Middle frontal gyrus (tissue), 1 donor: ENCODE measurements at regions not wholly inside any gene's neighbourhood (a gene's known extent, or its start where the extent isn't known, plus 50 kb on each side); places are given as distances from the start of the nearest gene placed in this dataset.
"Not testable (repeated sequence)": the region's sequence is repeated elsewhere in the genome, so short reads cannot be mapped to it uniquely, and the experiment has no call there.

Experiments used
- DNase-seq: peaks from one replicate; pipeline ENCODE4 v3.0.0-alpha.2; 2015; ENCODE audit warnings: low spot score; ENCODE audit errors: extremely low spot score

DNA sequence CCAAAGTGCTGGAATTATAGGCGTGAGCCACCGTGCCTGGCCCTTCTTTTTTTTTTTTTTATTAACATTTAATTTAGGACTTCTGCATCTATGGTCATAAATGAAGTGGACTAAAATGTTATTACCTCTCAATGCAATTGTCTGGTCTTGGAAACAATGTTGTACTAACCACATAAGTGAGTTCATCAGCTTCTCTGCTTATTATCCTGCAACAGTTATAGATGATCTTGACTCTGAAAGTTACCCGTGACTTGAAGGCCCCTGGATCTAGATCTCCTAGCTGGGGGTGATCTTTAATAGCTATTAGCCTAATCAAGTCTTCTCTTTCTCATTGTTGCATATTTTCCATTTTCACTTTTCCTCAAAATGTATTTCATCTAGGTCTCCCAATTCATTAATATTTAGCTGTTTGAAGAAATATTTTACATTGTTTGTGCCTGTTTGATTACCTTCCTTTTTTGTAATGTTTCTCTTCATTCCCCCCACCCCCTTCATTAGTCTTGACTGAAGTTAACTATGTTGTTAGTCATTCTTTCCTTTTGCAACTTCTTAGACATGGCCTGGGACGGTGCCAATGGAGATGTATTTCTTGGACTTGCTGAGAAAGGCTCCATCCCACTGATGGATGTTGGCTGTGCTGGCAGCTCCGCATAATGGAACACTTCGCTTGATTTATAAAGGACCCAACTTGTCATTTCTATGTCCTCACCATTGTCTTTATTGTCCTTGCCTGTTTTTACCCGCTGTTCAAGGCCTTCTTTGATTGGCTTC, 141.6 kb upstream of the RIOK3 start:
- no peak for DNase-seq

DNA sequence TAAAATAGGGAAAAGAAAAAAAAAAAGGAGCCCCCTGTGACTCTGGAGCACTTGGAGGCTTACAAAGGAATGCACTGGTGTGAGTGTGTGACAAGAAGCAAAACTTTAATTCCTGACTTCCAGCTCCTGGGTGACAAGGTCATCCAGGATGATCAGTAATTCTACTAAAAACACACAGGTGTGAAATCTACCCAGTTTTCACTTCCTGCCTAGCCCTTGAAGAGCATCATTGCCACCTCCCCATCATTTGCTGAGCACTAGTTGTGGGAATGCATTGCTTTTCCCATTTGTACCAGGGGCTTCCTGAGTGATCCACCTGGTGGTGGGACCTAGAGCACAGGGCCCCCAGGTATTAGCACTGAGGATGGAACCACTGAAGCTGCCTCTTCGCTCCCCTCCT, 139.7 kb upstream of the RIOK3 start:
- no peak for DNase-seq

GRCh38 chr18:23314672-23315071, 138.4 kb upstream of the RIOK3 start:
- DNase-seq: no peak

DNA sequence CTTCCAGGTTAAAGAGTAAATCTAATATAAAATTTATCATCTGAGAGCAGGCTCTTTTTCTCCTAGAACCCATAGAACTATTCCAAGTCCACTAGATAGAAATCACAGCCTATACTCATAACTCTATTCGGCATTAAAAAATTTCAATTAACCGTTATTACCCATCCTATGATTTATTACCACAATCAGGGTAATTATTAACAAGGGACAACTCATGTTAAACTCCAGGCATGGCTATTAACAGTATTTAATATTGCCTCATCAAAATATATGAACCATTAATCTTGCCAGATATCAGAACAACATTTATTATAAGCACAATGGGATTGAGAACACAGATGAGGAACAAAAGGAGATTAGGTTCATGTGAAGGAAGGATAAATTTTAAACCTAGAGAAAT, 136.8 kb upstream of the RIOK3 start:
- no peak for DNase-seq

GRCh38 chr18:23316988-23317387, 136.1 kb upstream of the RIOK3 start:
- no peak for DNase-seq

DNA sequence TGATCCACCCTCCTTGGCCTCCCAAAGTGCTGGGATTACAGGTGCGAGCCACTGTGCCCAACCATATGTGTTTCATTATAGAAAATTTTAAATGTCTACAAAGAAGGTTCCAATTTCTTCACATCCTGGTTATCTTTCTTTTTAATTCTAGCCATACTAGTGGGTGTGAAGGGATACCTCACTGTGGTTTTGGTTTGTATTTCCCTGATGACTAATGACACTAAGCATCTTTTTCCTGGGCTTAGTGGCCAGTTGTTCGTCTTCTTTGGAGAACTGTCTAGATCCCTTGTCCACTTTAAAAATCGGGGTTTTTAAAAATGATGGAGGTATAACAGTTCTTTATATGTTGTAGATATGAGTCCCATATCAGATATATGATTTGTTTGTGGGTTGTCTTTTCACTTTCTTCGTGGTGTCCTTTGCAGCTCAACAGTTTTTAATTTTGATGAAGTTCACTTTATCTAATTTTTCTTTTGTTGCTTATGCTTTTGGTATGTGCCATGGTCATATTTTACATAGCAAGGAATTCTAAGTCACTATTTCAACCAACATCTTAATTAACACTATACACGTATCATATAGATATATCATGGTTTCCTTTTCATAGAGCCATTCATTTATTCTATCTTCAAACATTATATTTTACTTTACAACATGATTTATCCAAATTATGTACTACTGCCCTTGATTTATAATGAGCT, 135.0 kb upstream of the RIOK3 start:
- DNase-seq: no peak

- no peak for DNase-seq
Observed at GRCh38 chr18:23320709-23321236, 132.3 kb upstream of the RIOK3 start.

DNA sequence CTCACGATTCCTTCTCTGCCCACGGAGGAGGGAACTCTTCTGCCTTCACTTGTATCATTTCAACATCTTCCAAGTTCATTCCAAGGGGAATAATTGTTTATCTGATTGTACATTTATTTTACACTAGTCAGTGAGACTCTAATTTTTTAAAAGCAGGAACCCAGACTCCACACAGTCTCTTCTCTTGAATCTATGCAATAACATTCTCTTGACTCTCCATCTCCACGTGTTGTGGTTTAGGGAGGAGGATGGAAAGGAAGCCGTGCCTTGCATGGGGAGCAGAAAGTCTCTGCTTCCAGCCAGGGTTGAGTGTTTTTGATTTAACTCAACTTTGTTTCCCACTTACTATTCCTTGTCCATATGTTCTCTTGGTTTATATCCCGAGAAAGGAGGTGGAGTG, 131.1 kb upstream of the RIOK3 start:
- peak; percentile 6 for DNase-seq

GRCh38 chr18:23324056-23324811, 128.9 kb upstream of the RIOK3 start:
- DNase-seq: no peak

DNA sequence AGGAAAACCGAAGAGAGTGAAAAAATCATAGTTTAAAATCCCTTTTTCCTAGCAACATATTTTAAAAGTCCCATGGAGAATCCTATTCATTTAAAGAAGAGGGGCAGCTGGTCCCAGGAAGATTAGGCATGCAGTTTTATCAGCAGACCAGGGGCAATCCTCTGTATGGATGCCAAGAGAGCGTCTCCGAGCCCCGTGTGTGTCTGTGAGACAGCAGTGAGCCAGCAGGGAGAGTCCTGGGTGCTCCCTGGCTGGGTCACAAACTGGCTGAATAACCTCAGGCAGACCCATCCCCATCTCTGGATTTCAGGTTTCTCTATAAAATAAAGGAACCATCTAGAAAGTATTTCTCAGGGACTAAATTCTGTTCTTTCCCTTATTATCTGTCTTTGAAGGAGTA, 128.2 kb upstream of the RIOK3 start:
- DNase-seq: no peak

DNA sequence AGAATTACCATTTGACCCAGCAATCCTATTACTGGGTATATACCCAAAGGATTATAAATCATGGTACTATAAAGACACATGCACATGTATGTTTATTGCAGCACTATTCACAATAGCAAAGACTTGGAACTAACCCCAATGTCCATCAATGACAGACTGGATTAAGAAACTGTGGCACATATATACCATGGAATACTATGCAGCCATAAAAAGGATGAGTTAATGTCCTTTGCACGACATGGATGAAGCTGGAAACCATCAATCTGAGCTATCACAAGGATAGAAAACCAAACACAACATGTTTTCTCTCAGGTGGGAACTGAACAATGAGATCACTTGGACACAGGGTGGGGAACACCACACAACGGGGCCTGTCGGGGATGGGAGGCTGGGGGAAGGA, 123.4 kb upstream of the RIOK3 start:
- not testable (repeated sequence) for DNase-seq

GRCh38 chr18:23330423-23330822, 122.7 kb upstream of the RIOK3 start:
- DNase-seq: no peak

DNA sequence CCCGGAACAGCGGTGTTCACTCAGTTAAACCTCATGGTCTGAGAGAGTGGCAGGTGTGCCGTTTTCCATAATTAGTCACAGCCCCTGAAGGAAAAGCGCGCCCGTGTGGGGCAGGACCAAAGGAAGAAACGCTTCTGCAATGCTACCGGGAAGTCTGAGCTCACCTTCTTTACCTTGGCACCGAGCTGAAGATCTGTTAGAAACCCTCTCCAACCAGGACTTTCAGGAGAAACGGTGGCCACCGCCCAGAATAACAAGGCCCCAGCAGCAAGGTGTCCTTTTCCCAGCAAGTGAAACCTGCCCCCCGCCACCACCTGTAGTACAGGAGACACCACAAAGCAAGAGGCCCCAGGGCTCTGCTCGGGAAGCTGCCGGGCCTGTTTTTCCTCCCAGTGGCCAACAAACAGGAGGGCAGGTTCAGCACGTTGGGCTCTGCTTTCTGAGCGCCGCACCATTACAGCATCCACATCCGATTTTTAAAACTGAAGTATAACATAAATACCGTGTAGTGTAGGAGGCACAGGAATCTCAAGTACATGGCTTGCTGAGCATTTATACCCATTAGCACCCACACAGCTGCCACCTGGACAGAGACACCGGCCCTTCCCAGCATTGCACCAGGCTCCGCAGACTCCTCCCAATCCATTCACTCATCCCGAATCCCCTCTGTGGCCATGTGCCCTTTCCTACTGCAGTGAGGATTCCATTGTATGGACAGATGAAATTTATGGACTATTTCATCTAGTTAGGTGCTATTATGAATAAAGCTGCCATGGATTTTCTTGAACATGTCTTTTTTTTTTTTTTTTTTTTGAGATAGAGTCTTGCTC, 121.8 kb upstream of the RIOK3 start:
- no peak for DNase-seq

GRCh38 chr18:23332356-23332755, 120.7 kb upstream of the RIOK3 start:
- DNase-seq: no peak

GRCh38 chr18:23333827-23334226, 119.3 kb upstream of the RIOK3 start:
- no peak for DNase-seq

DNA sequence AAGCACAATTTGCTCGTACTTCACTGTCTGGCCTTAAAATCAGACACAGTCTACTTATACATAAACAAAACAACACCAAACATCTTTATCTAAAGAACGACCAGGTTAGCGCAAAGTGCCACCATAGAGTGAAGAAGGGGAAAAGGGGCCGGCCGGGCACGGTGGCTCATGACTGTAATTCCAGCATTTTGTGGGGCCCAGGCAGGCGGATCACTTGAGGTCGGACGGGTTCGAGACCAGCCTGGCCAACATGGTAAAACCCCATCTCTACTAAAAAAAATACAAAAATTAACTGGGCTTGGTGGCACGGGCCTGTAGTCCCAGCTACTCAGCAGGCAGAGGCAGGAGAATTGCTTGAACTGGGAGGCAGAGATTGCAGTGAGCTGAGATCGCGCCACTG, 118.5 kb upstream of the RIOK3 start:
- DNase-seq: no peak

GRCh38 chr18:23336101-23336500, 117.0 kb upstream of the RIOK3 start:
- DNase-seq: no peak

- DNase-seq: no peak
Observed at GRCh38 chr18:23337599-23338444, 115.3 kb upstream of the RIOK3 start.

DNA sequence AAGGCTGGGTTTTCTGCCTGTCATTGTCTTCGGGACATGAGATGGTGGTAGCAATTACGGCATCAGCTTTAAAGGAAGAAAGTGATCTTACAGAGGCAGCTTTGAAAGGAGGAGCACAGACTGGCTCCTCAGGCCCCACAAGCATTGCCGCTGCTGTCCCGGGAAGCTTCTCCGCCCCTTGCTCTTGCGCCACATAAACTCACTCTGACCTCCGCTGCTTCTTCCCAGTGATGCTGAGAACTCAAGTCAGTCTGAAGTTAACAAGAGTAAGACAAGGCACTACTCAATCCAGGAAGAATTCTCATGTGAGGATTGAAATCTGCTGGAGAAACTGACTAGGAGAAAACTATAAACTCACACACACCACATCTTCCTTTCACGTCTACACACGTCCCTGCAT, 112.4 kb upstream of the RIOK3 start:
- DNase-seq: no peak

GRCh38 chr18:23341383-23341782, 111.7 kb upstream of the RIOK3 start:
- no peak for DNase-seq
